GM12878 (cell line): ENCODE measurements at regions not wholly inside any gene's neighbourhood (a gene's known extent, or its start where the extent isn't known, plus 50 kb on each side); places are given as distances from the start of the nearest gene placed in this dataset.
A peak's percentile ranks its signal among the peaks of the same experiment; 100 is the strongest.
"Not testable (repeated sequence)": the region's sequence is repeated elsewhere in the genome, so short reads cannot be mapped to it uniquely, and the experiment has no call there.

Experiments used
- ATAC-seq: fragments of 200-7000 bp; cut with Tn5 transposase; 3 replicates; pipeline ENCODE4 v1.9.1; 2020; ENCODE audit warnings: mild to moderate bottlenecking, moderate library complexity
- BruUV-seq: library from RNA; stranded (reverse); fragments of 400-500 nt; replicated peaks from 2 replicates; lab custom pipeline; 2021; lab: Mats Ljungman, UMichigan
- CTCF ChIA-PET: fragments of 300-600 bp; sonication (Branson Sonifier 250); formaldehyde crosslinking; extraction: SDS; loops from one replicate; lab custom pipeline; 2021; ENCODE audit warnings: inconsistent platforms; lab: Yijun Ruan, JAX
- POLR2A ChIA-PET: fragments of 350-600 bp; formaldehyde crosslinking; extraction: SDS; loops from one replicate; lab custom pipeline; 2021; ENCODE audit warnings: inconsistent platforms; lab: Charles Lee
- RAD21 ChIA-PET: fragments of 300-600 bp; sonication (Branson Sonifier 250); formaldehyde crosslinking; loops from one replicate; lab custom pipeline; 2023; ENCODE audit warnings: antibody characterized with exemption; ENCODE audit not compliant: unreplicated experiment; lab: Charles Lee
- SMC1A ChIA-PET: fragments of 300-600 bp; sonication (Branson Sonifier 250); formaldehyde crosslinking; loops from one replicate; lab custom pipeline; 2023; ENCODE audit not compliant: unreplicated experiment, uncharacterized antibody; lab: Charles Lee
- DNase-seq: peaks from one replicate; pipeline ENCODE4 v3.0.0-alpha.2; 2011; ENCODE audit warnings: low read depth, low spot score
- FAIRE-seq: peaks from 3 replicates; lab custom pipeline; 2011; peaks lifted over from hg19 to GRCh38; lab: Jason Lieb, UNC
- H2AFZ ChIP-seq: 2 replicates; pipeline ENCODE4 v1.6.0; 2011; ENCODE audit warnings: low read depth, low read length, control low read depth; ENCODE audit not compliant: control insufficient read depth
- H3K27ac ChIP-seq: 2 replicates; pipeline ENCODE4 v1.5.1; 2011; ENCODE audit warnings: control low read depth; ENCODE audit not compliant: control insufficient read depth, insufficient read depth
- H3K27me3 ChIP-seq, 2 experiments: replicated peaks in 1 of 2; 2 replicates each; pipeline versions ENCODE4 v1.6.0 to v1.6.1; 2011; ENCODE audit warnings: low read length in 1 of 2; ENCODE audit not compliant: control insufficient read depth in 2 of 2, insufficient read depth in 2 of 2
- H3K36me3 ChIP-seq, 2 experiments: 2 replicates each; pipeline ENCODE4 v1.5.1; 2011; ENCODE audit warnings: low read length in 1 of 2; ENCODE audit not compliant: control insufficient read depth in 2 of 2, insufficient read depth in 2 of 2
- H3K4me1 ChIP-seq: 2 replicates; pipeline ENCODE4 v1.6.1; 2011; ENCODE audit warnings: mild to moderate bottlenecking, low read length, moderate library complexity, mixed read lengths; ENCODE audit not compliant: control insufficient read depth, insufficient read depth
- H3K4me2 ChIP-seq: 2 replicates; pipeline ENCODE4 v1.6.0; 2011; ENCODE audit warnings: control low read depth; ENCODE audit not compliant: control insufficient read depth, insufficient read depth
- H3K4me3 ChIP-seq: fragments of 200-600 bp; sonication (generic); 2 replicates; pipeline ENCODE4 v1.5.1; 2016
- H3K79me2 ChIP-seq: 2 replicates; pipeline ENCODE4 v1.6.0; 2011; ENCODE audit warnings: low read length; ENCODE audit not compliant: control insufficient read depth, insufficient read depth
- H3K9ac ChIP-seq: 2 replicates; pipeline ENCODE4 v1.8.0; 2011; ENCODE audit warnings: low read length, control low read depth, mixed read lengths; ENCODE audit not compliant: control insufficient read depth, insufficient read depth
- H3K9me3 ChIP-seq: replicated peaks from 3 replicates; pipeline ENCODE4 v1.5.1; 2011; ENCODE audit warnings: mild to moderate bottlenecking, low read length; ENCODE audit not compliant: control insufficient read depth, insufficient read depth
- H4K20me1 ChIP-seq: 2 replicates; pipeline ENCODE4 v1.6.0; 2011; ENCODE audit not compliant: control insufficient read depth, insufficient read depth
- ATF7 ChIP-seq: fragments of 450-650 bp; IDR thresholded peaks from 2 replicates; pipeline ENCODE4 v1.6.1; 2016; ENCODE audit warnings: low read depth, mild to moderate bottlenecking
- BHLHE40 ChIP-seq, 2 experiments: fragments of 450-650 bp in 1 of 2; IDR thresholded peaks; 2 replicates each; pipeline ENCODE4 v1.6.1; 2011 to 2017; ENCODE audit warnings: low read depth in 2 of 2, borderline replicate concordance in 1 of 2, improper control_type of control experiment in 1 of 2, low read length in 1 of 2, mild to moderate bottlenecking in 1 of 2
- PAX5 ChIP-seq: IDR thresholded peaks from 2 replicates; pipeline ENCODE4 v1.6.1; 2011; ENCODE audit warnings: low read depth, low read length, borderline replicate concordance
- RAD51 ChIP-seq: fragments of 450-650 bp; IDR thresholded peaks from 2 replicates; pipeline ENCODE4 v1.6.1; 2016; ENCODE audit warnings: moderate library complexity, mild to moderate bottlenecking, inconsistent platforms
- ZNF592 ChIP-seq: fragments of 450-650 bp; IDR thresholded peaks from 2 replicates; pipeline ENCODE4 v1.6.1; 2017; ENCODE audit warnings: mild to moderate bottlenecking, moderate library complexity
- WGBS: methylation state at CpG from one replicate; pipeline ENCODE4 v1.1.6; 2016; ENCODE audit warnings: low lambda C conversion rate; ENCODE audit not compliant: insufficient replicate concordance, insufficient coverage; ENCODE audit errors: missing lambda C conversion rate; 5-methylcytosine and 5-hydroxymethylcytosine counted together
- in situ Hi-C: fragments of 300-500 bp; cut with MboI; formaldehyde crosslinking; loops from 9 replicates; pipeline ENCODE4 v1.14.3; 2018; ENCODE audit warnings: mixed read lengths
- intact Hi-C: fragments of 100-400 bp; cut with micrococcal nuclease; formaldehyde crosslinking; loops from one replicate; pipeline ENCODE4 v1.14.2; 2022; ENCODE audit not compliant: unreplicated experiment

DNA sequence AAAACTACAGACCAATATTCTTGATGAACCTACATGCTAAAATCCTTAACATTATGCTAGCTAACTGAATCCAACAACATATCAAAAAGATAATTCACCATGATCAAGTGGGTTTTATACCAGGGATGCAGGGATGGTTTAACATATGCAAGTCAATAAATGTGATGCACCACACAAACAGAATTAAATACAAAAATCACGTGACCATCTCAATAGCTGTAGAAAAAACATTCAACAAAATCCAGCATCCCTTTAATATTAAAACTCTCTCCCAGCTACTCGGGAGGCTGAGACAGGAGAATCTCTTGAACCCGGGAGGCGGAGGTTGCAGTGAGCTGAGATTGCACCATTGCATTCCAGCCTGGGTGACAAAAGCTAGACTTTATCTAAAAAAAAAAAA lies 1056.8 kb downstream of the TSN start:
- ATAC-seq, BruUV-seq, intact Hi-C loops, H3K4me1 ChIP-seq, in situ Hi-C loops, H3K79me2 ChIP-seq, H3K9me3 ChIP-seq, DNase-seq, H2AFZ ChIP-seq, H3K4me3 ChIP-seq, H4K20me1 ChIP-seq, H3K9ac ChIP-seq, H3K27me3 ChIP-seq, H3K36me3 ChIP-seq, H3K4me2 ChIP-seq, H3K27ac ChIP-seq, CTCF ChIA-PET, FAIRE-seq: not testable (repeated sequence)
- POLR2A ChIA-PET: interaction anchor here (0.6 to 0.7 kb wide), 3 partner anchors 25 to 616 kb away, joined by 4 read pairs; no protein-coding TSS in a partner anchor
- 53% methylated on average over 4 of the region's 4 CpGs for WGBS
- SMC1A ChIA-PET: interaction anchor here (1.0 to 1.2 kb wide), 2 partner anchors 10 to 31 kb away, joined by 3 to 5 read pairs; no protein-coding TSS in a partner anchor
- TF ChIP-seq RAD51: peak; percentile 42; the same call in 1 of the 2 replicates
- RAD21 ChIA-PET: interaction anchor here (0.6 kb wide), 1 partner anchor 20 kb away, joined by 3 read pairs; no protein-coding TSS in a partner anchor

DNA sequence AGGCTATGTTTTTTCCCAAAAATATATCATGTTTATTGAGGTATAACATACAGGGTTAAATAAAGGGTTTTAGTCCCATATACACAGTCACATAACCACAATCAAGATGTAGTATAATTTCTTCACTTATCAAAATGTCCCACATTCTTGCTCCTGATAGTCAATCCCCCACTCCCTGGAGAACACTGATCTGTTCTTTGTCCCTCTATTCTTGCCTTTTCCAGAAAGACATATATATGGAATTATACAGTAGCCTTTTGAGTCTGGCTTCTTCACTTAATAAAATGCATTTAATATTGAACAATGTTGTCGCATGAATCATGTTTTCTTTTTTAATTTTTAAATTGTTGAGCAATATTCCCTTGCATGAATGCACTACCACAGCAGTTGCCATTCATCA lies 1059.7 kb downstream of the TSN start:
- SMC1A ChIA-PET: no interaction called here
- intact Hi-C loops: no loop called here
- DNase-seq: no peak
- no peak overlapping the region for H3K4me3 ChIP-seq
- H3K79me2 ChIP-seq: no peaks in the 10 kb centered on the region
- CTCF ChIA-PET: interaction anchor here (0.7 to 1.0 kb wide), 2 partner anchors 14 to 185 kb away, joined by 3 to 4 read pairs; no protein-coding TSS in a partner anchor
- RAD21 ChIA-PET: no interaction called here
- H3K27ac ChIP-seq: no peak overlapping the region
- no peak overlapping the region for H3K4me2 ChIP-seq
- POLR2A ChIA-PET: no interaction called here
- no peak for ATAC-seq
- H3K9ac ChIP-seq: no peak overlapping the region
- H3K4me1 ChIP-seq: no peaks in the 10 kb centered on the region
- BruUV-seq: no TSS peak
- H4K20me1 ChIP-seq: no peaks in the 10 kb centered on the region
- H3K27me3 ChIP-seq: no peaks in the 10 kb centered on the region
- TF ChIP-seq BHLHE40 (IDR thresholded peaks at IDR 0.05; ENCODE audit: borderline replicate concordance in 1 of 2, low read depth in 2 of 2, low read length in 1 of 2) (no peak), ZNF592 (no peak), PAX5 (no peak), ATF7 (no peak)
- TF ChIP-seq, all 136 proteins: peak for 0
- no peak for FAIRE-seq
- Histone ChIP-seq H2AFZ (no peak overlapping the region), H3K36me3 (no peaks in the 10 kb centered on the region), H3K9me3 (no peaks in the 10 kb centered on the region)
- in situ Hi-C loops: no loop called here
- WGBS: 70% methylated on average over 1 of the region's 1 CpG
